ENCODE measurements at regions not wholly inside any gene's neighbourhood (a gene's known extent, or its start where the extent isn't known, plus 50 kb on each side); places are given as distances from the start of the nearest gene placed in this dataset.

DNA sequence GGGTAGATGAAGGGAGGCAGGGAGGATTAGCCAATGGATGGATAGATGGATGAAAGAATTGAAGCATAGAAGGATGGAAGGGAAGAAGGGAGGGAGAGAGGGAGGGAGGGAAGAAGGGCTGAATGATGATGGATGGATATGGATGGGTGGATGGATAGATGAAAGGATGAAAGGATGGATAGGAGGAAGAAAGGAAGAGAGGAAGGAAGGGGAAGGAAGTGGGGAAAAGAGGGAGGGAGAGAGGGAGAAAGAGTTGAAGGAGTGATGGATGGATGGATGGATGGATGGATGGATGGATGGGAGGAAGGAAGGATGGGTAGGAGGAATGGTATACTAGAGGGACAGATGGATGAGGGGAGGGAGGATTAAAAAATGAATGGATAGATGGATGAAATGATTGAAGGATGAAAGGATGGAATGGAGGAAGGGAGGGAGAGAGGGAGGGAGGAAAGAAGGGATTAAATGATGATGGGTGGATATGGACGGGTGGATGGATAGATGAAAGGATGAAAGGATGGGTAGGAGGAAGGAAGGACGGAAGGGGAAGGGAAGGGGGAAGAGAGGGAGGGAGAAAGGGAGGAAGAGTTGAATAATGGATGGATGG, 145.9 kb downstream of the MN1 start:
- TF ChIP-seq PPARA (CRISPR knock-in tag; IDR thresholded peaks at IDR 0.05; ENCODE audit: borderline replicate concordance) (no peak), GLIS3 (CRISPR knock-in tag; IDR thresholded peaks at IDR 0.05) (no peak)
